H9 (cell line): ENCODE measurements at regions not wholly inside any gene's neighbourhood (a gene's known extent, or its start where the extent isn't known, plus 50 kb on each side); places are given as distances from the start of the nearest gene placed in this dataset.
A peak's percentile ranks its signal among the peaks of the same experiment; 100 is the strongest.
"Not testable (repeated sequence)": the region's sequence is repeated elsewhere in the genome, so short reads cannot be mapped to it uniquely, and the experiment has no call there.

Source experiments
- DNase-seq: peaks from one replicate; pipeline ENCODE4 v3.0.0-alpha.2; 2017
- H2AFZ ChIP-seq: one replicate; pipeline ENCODE4 v1.6.1; 2013; ENCODE audit warnings: mild to moderate bottlenecking, low read length, control low read depth, moderate library complexity
- H2AK5ac ChIP-seq: 2 replicates; pipeline ENCODE4 v1.6.1; 2013; ENCODE audit warnings: low read length, control low read depth, mixed read lengths; ENCODE audit not compliant: insufficient read length
- H2BK120ac ChIP-seq: one replicate; pipeline ENCODE4 v1.6.1; 2013; ENCODE audit warnings: low read depth, mild to moderate bottlenecking, low read length, control low read depth, inconsistent platforms; ENCODE audit not compliant: poor library complexity, severe bottlenecking
- H2BK12ac ChIP-seq: 2 replicates; pipeline ENCODE4 v1.6.1; 2013; ENCODE audit warnings: low read length, control low read depth, mixed read lengths, low read depth; ENCODE audit not compliant: insufficient read length
- H2BK15ac ChIP-seq: 2 replicates; pipeline ENCODE4 v1.6.1; 2013; ENCODE audit warnings: low read depth, low read length, control low read depth
- H2BK20ac ChIP-seq: one replicate; pipeline ENCODE4 v1.6.1; 2013; ENCODE audit warnings: low read depth, mild to moderate bottlenecking, low read length, control low read depth, inconsistent platforms; ENCODE audit not compliant: poor library complexity, severe bottlenecking
- H2BK5ac ChIP-seq: 2 replicates; pipeline ENCODE4 v1.6.1; 2013; ENCODE audit warnings: low read length, control low read depth, mixed read lengths; ENCODE audit not compliant: insufficient read length
- H3K14ac ChIP-seq: 2 replicates; pipeline ENCODE4 v1.6.1; 2013; ENCODE audit warnings: low read length, control low read depth; ENCODE audit not compliant: insufficient read depth
- H3K18ac ChIP-seq: 2 replicates; pipeline ENCODE4 v1.6.1; 2013; ENCODE audit warnings: low read depth, mild to moderate bottlenecking, mixed read lengths, low read length, control low read depth; ENCODE audit not compliant: insufficient read length
- H3K23ac ChIP-seq: 2 replicates; pipeline ENCODE4 v1.6.1; 2013; ENCODE audit warnings: low read length, control low read depth, mixed read lengths, low read depth; ENCODE audit not compliant: insufficient read length
- H3K23me2 ChIP-seq: 2 replicates; pipeline ENCODE4 v1.6.1; 2013; ENCODE audit warnings: low read depth, mild to moderate bottlenecking, mixed read lengths, low read length, control low read depth; ENCODE audit not compliant: insufficient read length, poor library complexity, severe bottlenecking
- H3K27ac ChIP-seq: 2 replicates; pipeline ENCODE4 v1.5.1; 2013; ENCODE audit warnings: low read length, control low read depth, mixed read lengths, low read depth; ENCODE audit not compliant: insufficient read length
- H3K27me3 ChIP-seq: 2 replicates; pipeline ENCODE4 v1.6.1; 2013; ENCODE audit warnings: low read length, control low read depth, inconsistent platforms; ENCODE audit not compliant: insufficient read depth
- H3K4ac ChIP-seq: 2 replicates; pipeline ENCODE4 v1.6.1; 2013; ENCODE audit warnings: low read depth, mild to moderate bottlenecking, control low read depth, inconsistent platforms, low read length, moderate library complexity
- H3K4me1 ChIP-seq: 2 replicates; pipeline ENCODE4 v1.6.1; 2013; ENCODE audit warnings: low read length, control low read depth, inconsistent platforms; ENCODE audit not compliant: insufficient read depth
- H3K4me2 ChIP-seq: 2 replicates; pipeline ENCODE4 v1.6.1; 2013; ENCODE audit warnings: low read length, control low read depth, mixed read lengths; ENCODE audit not compliant: insufficient read length, insufficient read depth
- H3K56ac ChIP-seq: 2 replicates; pipeline ENCODE4 v1.6.1; 2013; ENCODE audit warnings: low read depth, mild to moderate bottlenecking, mixed read lengths, low read length, control low read depth; ENCODE audit not compliant: insufficient read length
- H3K79me1 ChIP-seq: 2 replicates; pipeline ENCODE4 v1.6.1; 2013; ENCODE audit warnings: low read depth, mild to moderate bottlenecking, moderate library complexity, low read length, control low read depth, inconsistent platforms; ENCODE audit not compliant: insufficient read depth, poor library complexity, severe bottlenecking
- H3K79me2 ChIP-seq: 2 replicates; pipeline ENCODE4 v1.6.1; 2013; ENCODE audit warnings: low read length, control low read depth, inconsistent platforms; ENCODE audit not compliant: insufficient read depth
- H3K9ac ChIP-seq: 2 replicates; pipeline ENCODE4 v1.6.1; 2013; ENCODE audit warnings: low read length, control low read depth, mixed read lengths; ENCODE audit not compliant: insufficient read length; ENCODE audit errors: extremely low read depth
- H3K9me3 ChIP-seq: one replicate; pipeline ENCODE4 v1.6.1; 2013; ENCODE audit warnings: low read depth, low read length, inconsistent platforms; ENCODE audit not compliant: control insufficient read depth
- H3T11ph ChIP-seq: one replicate; pipeline ENCODE4 v1.6.1; 2013; ENCODE audit warnings: mild to moderate bottlenecking, low read length, control low read depth, inconsistent platforms
- H4K20me1 ChIP-seq: one replicate; pipeline ENCODE4 v1.6.1; 2013; ENCODE audit not compliant: control insufficient read depth, insufficient read length, insufficient read depth
- H4K5ac ChIP-seq: 2 replicates; pipeline ENCODE4 v1.6.1; 2013; ENCODE audit warnings: low read depth, mild to moderate bottlenecking, mixed read lengths, low read length, control low read depth; ENCODE audit not compliant: insufficient read length
- H4K8ac ChIP-seq: replicated peaks from 2 replicates; pipeline ENCODE4 v1.6.1; 2013; ENCODE audit warnings: low read length, control low read depth, mixed read lengths, low read depth; ENCODE audit not compliant: insufficient read length
- H4K91ac ChIP-seq: 2 replicates; pipeline ENCODE4 v1.6.1; 2013; ENCODE audit warnings: low read depth, mild to moderate bottlenecking, moderate library complexity, mixed read lengths, low read length, control low read depth; ENCODE audit not compliant: insufficient read length
- H3K27ac Mint-ChIP-seq, 3 experiments: 2 replicates in 2 of 3; 3 replicates in 1 of 3; pipeline ENCODE4 v1.8.0; 2020 to 2021; ENCODE audit warnings: mixed read lengths in 3 of 3, mild to moderate bottlenecking in 1 of 3, moderate library complexity in 1 of 3
- H3K27me3 Mint-ChIP-seq: 2 replicates; pipeline ENCODE4 v1.8.0; 2021; ENCODE audit warnings: low read depth, mild to moderate bottlenecking, moderate library complexity, mixed read lengths
- H3K36me3 Mint-ChIP-seq, 3 experiments: 2 replicates in 2 of 3; 3 replicates in 1 of 3; pipeline ENCODE4 v1.8.0; 2020 to 2021; ENCODE audit warnings: low read depth in 3 of 3, mixed read lengths in 3 of 3; ENCODE audit not compliant: insufficient read depth in 1 of 3
- H3K4me1 Mint-ChIP-seq, 2 experiments: 2 replicates each; pipeline ENCODE4 v1.8.0; 2020; ENCODE audit warnings: mixed read lengths in 2 of 2
- H3K4me3 Mint-ChIP-seq, 2 experiments: 2 replicates in 1 of 2; 3 replicates in 1 of 2; pipeline ENCODE4 v1.8.0; 2020 to 2021; ENCODE audit warnings: mild to moderate bottlenecking in 2 of 2, mixed read lengths in 2 of 2, moderate library complexity in 1 of 2
- H3K9me3 Mint-ChIP-seq, 2 experiments: 2 replicates in 1 of 2; 3 replicates in 1 of 2; pipeline ENCODE4 v1.8.0; 2020; ENCODE audit warnings: mild to moderate bottlenecking in 2 of 2, mixed read lengths in 2 of 2, moderate library complexity in 1 of 2
- WGBS: extraction: QIAGEN DNeasy Blood & Tissue Kit; methylation state at CpG from one replicate; pipeline ENCODE4 v1.1.7; 2013; ENCODE audit warnings: missing lambda C conversion rate, low lambda C conversion rate, mixed read lengths; ENCODE audit not compliant: insufficient read length; ENCODE audit errors: extremely low coverage; 5-methylcytosine and 5-hydroxymethylcytosine counted together

- H3K23ac ChIP-seq, H3K27ac Mint-ChIP-seq, H3K9me3 Mint-ChIP-seq, H2BK15ac ChIP-seq, H3K9ac ChIP-seq, H2BK12ac ChIP-seq, H3K4ac ChIP-seq, H2BK120ac ChIP-seq, H3K4me1 ChIP-seq, H2BK5ac ChIP-seq, H3K14ac ChIP-seq, H2BK20ac ChIP-seq, H4K5ac ChIP-seq, H4K8ac ChIP-seq, H4K20me1 ChIP-seq, H3K79me1 ChIP-seq, H2AFZ ChIP-seq, H3K18ac ChIP-seq, H4K91ac ChIP-seq, H3K56ac ChIP-seq, H3K23me2 ChIP-seq, H3K27ac ChIP-seq, H3K79me2 ChIP-seq, H3K27me3 ChIP-seq, H3K4me2 ChIP-seq, H3T11ph ChIP-seq, H2AK5ac ChIP-seq, H3K9me3 ChIP-seq, H3K4me3 Mint-ChIP-seq: not testable (repeated sequence)
- Mint-ChIP-seq H3K27me3 (peaks cover 12% of the 10 kb centered on the region), H3K4me1 (peaks cover 28 to 35% of the 10 kb centered on the region in 2 experiments), H3K36me3 (peaks cover 2 to 16% (median 6%) of the 10 kb centered on the region in 3 experiments; a peak in 6 of 7 replicates)
- no CpG with 5 or more reads among the region's 7 CpGs for WGBS
- peak; percentile 36 for DNase-seq
Observed at GRCh38 chr4:137783923-137784322, 251.6 kb upstream of the PCDH18 start.
